GM12873 (cell line): ENCODE measurements at regions not wholly inside any gene's neighbourhood (a gene's known extent, or its start where the extent isn't known, plus 50 kb on each side); places are given as distances from the start of the nearest gene placed in this dataset.

Experiments used
- TF ChIP-seq, protein P1 (sequence below): IDR thresholded peaks from 2 replicates; pipeline ENCODE4 v1.5.1; 2012; ENCODE audit warnings: low read depth, mild to moderate bottlenecking, moderate library complexity, low read length, control low read depth; ENCODE audit not compliant: insufficient read depth; ENCODE audit errors: missing control alignments

DNA sequence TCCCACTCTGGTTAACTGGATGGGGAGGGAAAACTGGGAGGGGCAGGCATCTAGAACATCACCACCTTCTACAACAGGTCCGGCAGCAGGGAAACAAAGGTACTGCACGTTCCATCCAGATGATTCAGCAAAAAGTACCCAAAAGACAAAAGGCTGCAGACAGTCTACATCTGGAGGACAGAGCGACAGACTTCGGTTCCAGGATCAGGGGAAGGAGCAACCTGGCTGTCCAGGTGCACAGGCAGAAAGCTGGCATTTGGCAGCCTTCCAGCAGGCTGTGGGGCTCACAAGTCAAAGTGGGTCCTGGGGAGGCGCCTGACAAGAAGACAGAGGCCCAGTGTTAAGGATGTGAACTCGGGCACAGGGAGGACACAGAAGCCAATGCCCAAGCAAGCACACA lies 202.9 kb downstream of the SUCLA2 start:
- TF ChIP-seq, protein P1, sequence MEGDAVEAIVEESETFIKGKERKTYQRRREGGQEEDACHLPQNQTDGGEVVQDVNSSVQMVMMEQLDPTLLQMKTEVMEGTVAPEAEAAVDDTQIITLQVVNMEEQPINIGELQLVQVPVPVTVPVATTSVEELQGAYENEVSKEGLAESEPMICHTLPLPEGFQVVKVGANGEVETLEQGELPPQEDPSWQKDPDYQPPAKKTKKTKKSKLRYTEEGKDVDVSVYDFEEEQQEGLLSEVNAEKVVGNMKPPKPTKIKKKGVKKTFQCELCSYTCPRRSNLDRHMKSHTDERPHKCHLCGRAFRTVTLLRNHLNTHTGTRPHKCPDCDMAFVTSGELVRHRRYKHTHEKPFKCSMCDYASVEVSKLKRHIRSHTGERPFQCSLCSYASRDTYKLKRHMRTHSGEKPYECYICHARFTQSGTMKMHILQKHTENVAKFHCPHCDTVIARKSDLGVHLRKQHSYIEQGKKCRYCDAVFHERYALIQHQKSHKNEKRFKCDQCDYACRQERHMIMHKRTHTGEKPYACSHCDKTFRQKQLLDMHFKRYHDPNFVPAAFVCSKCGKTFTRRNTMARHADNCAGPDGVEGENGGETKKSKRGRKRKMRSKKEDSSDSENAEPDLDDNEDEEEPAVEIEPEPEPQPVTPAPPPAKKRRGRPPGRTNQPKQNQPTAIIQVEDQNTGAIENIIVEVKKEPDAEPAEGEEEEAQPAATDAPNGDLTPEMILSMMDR: no peak

DNA sequence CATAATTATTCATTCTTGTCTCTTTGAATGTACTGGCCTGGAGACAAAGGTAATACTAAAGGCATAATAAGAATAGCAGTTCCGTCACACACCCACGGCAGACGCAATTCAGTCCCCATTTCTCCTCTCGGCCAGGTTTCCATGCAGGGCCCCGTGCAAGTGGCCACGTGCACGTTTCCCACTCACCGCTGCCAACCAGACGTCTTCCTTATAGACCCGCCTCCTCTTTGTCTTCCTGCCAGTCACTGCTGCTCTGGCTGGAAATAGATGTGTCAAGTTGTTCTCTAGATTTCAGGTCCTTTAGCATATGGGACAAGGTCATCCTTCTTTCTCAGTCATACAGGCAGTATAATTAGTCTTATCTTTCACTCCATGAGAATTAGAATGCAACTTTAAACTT lies 204.3 kb downstream of the SUCLA2 start:
- TF ChIP-seq, protein P1: no peak

DNA sequence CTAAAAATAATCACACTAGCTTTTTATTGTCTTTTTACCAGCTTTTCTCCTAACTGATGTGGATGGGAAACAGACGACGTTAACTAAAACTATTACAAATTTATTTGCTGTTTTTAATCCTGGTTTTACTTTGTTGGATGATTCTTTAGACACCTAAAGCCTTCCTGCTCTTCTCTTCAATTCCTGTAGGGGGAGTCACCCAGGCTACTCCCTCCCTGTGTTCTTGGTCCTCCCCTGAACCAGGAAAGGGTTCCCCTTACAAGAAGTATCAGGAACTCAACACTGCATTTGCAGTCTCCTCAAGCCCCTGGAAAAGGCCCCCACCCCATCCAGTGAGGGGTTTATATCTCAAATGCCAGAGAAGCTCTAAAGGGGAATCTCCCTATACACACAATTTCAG lies 206.1 kb downstream of the SUCLA2 start:
- TF ChIP-seq, protein P1: peak; percentile 66

DNA sequence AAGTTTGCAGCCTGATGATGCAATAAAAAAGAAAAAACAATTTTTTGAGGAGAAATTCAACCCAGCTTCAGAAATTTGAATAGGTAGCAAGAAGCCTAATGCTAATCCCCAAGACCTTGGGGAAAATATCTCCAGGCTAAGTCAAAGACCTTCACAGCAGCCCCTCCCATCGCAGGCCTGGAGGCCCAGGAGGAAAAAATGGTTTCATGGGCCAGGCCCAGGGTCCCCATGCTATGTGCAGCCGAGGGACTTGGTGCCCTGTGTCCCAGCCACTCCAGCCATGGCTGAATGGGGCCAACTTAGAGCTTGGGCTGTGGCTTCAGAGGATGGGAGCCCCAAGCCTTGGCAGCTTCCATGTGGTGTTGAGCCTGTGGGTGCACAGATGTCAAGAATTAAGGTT lies 210.3 kb downstream of the SUCLA2 start:
- TF ChIP-seq, protein P1: no peak

DNA sequence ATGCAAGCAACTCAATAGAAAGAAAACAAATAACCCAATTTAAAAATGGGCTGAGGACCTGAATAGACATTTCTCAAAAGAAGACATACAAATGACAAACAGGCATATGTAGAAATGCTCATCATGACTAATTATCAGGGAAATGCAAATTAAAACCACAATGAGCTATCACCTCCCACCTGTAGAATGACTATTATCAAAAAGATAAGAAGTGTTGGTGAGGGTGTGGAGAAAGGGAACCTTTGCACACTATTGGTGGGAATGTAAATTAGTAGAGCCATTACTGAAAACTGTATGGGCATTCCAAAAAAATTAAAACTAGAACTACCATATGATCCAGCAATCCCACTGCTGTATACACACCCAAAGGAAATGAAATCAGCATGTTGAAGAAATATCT lies 212.2 kb downstream of the SUCLA2 start:
- TF ChIP-seq, protein P1: no peak

DNA sequence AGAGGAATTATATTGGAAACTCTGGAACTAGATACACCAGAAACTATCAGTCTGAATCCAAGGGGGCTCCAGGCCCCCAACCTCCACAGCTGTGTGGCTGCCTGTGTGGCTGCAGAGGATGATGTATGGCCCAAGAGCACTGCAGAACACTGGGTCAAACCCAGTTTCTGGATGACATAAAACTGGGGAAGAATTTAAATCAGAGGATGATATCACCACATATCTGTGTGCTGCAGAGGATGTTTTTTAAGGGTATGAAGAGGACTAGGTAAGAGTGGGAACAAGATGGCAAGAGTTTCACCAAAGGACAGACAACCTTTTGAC lies 226.4 kb downstream of the SUCLA2 start:
- TF ChIP-seq, protein P1: no peak

DNA sequence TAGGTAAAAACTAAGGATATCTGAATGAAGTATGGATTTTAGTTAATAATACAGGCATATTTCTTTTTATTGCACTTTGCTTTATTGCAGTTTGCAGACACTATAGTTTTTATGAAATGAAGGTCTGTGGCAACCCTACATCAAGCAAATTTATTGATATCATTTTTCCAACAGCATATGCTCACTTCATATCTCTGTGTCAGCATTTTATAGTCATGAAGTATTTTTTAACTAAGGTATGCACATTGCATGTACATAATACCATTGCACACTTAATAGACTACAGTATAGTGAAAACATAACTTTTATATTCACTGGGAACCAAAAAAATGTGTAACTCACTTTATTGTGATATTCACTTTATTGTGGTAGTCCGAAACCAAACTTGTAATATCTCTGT lies 236.3 kb downstream of the SUCLA2 start:
- TF ChIP-seq, protein P1: no peak
